ENCODE measurements at regions not wholly inside any gene's neighbourhood (a gene's known extent, or its start where the extent isn't known, plus 50 kb on each side); places are given as distances from the start of the nearest gene placed in this dataset.
A peak's percentile ranks its signal among the peaks of the same experiment; 100 is the strongest.

GRCh38 chr9:134242706-134243105 is 78.3 kb upstream of the RNU6ATAC start:
- Histone ChIP-seq H2BK120ac (ENCODE audit: insufficient read depth, low read length, poor library complexity) (no peak overlapping the region), H3K14ac (ENCODE audit: low read length) (no peak overlapping the region), H3K27ac (ENCODE audit: low read depth, low read length) (no peak overlapping the region), H4K12ac (ENCODE audit: low read depth, low read length) (no peak overlapping the region), H2AK5ac (ENCODE audit: low read length) (no peak overlapping the region), H3K79me2 (ENCODE audit: control insufficient read depth, insufficient read depth, low read length, poor library complexity) (no peaks in the 10 kb centered on the region), H3K18ac (ENCODE audit: low read length) (no peak overlapping the region), H3K23ac (ENCODE audit: low read length) (no peak overlapping the region), H3K27me3 (ENCODE audit: insufficient read depth, low read length) (peaks cover 3% of the 10 kb centered on the region), H3K4me1 (ENCODE audit: control insufficient read depth in 1 of 2, insufficient read depth in 2 of 2, low read length in 2 of 2) (no peaks in the 10 kb centered on the region), H3K4me2 (ENCODE audit: low read length) (no peak overlapping the region), H3K4me3 (ENCODE audit: low read depth, low read length) (no peak overlapping the region), H3K36me3 (ENCODE audit: control insufficient read depth in 1 of 2, insufficient read depth in 2 of 2, low read length in 2 of 2) (no peaks in the 10 kb centered on the region), H3K4ac (ENCODE audit: low read depth, low read length) (no peak overlapping the region), H3K9ac (ENCODE audit: low read length) (no peak overlapping the region), H3K79me1 (ENCODE audit: low read length) (no peaks in the 10 kb centered on the region), H3K9me3 (ENCODE audit: insufficient read depth, low read depth, low read length) (no peaks in the 10 kb centered on the region), H2AFZ (ENCODE audit: insufficient read depth, low read length, poor library complexity) (no peak overlapping the region), H2BK12ac (ENCODE audit: low read length) (no peak overlapping the region), H2BK5ac (ENCODE audit: low read depth, low read length, poor library complexity) (no peak overlapping the region), H4K91ac (ENCODE audit: low read depth, low read length) (no peak overlapping the region), H4K8ac (ENCODE audit: low read depth, low read length) (no peak overlapping the region)
- WGBS (ENCODE audit: extremely low coverage, insufficient coverage, insufficient read length): no CpG with 5 or more reads among the region's 19 CpGs
- no peak for DNase-seq

DNA sequence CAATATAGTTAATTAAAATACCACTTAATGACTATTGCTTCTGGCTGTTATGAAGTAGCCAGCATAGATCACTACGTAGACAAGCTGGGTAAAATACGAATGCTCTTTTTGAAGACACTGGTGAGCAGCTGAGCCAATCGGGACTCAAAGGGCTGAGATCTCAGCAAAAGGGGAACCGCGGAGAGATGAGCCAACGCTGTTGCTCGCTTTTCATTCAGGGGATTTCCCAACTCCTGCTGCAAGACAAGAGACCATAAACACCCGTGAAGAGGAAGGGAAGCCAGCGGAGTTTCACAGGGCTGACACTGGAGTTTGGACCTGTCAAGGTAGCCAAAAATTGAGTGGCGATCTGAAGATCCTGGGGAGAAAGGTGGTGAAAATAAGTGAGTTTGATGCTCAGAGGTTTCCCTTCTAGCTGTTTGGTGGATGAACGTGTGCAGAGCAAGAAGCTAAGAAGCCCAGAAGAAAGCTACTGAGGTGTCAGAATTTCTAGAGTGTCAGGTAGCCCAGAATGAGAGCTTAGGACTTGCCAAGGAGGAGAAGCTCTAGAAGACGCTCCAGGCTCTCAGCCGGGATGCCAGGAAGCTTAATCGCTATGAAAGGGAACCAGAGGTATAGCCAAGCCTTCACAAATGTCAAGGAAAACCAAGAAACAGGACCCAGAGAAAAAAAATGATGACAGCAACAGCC is 79.6 kb upstream of the RNU6ATAC start:
- no peaks in the 10 kb centered on the region for H3K79me1 ChIP-seq (ENCODE audit: low read length)
- no peaks in the 10 kb centered on the region for H3K4me1 ChIP-seq (ENCODE audit: control insufficient read depth in 1 of 2, insufficient read depth in 2 of 2, low read length in 2 of 2)
- no peak overlapping the region for H3K23ac ChIP-seq (ENCODE audit: low read length)
- no peak overlapping the region for H4K91ac ChIP-seq (ENCODE audit: low read depth, low read length)
- WGBS (ENCODE audit: extremely low coverage, insufficient coverage, insufficient read length): no CpG with 5 or more reads among the region's 14 CpGs
- H2AFZ ChIP-seq (ENCODE audit: insufficient read depth, low read length, poor library complexity): no peak overlapping the region
- peaks cover 9% of the 10 kb centered on the region for H3K9me3 ChIP-seq (ENCODE audit: insufficient read depth, low read depth, low read length)
- no peaks in the 10 kb centered on the region for H3K79me2 ChIP-seq (ENCODE audit: control insufficient read depth, insufficient read depth, low read length, poor library complexity)
- no peak overlapping the region for H3K9ac ChIP-seq (ENCODE audit: low read length)
- no peak overlapping the region for H2BK120ac ChIP-seq (ENCODE audit: insufficient read depth, low read length, poor library complexity)
- H2BK12ac ChIP-seq (ENCODE audit: low read length): no peak overlapping the region
- H3K27ac ChIP-seq (ENCODE audit: low read depth, low read length): no peak overlapping the region
- H4K12ac ChIP-seq (ENCODE audit: low read depth, low read length): no peak overlapping the region
- no peak overlapping the region for H2AK5ac ChIP-seq (ENCODE audit: low read length)
- H3K14ac ChIP-seq (ENCODE audit: low read length): no peak overlapping the region
- DNase-seq: peak; percentile 25 to 41
- H3K18ac ChIP-seq (ENCODE audit: low read length): no peak overlapping the region
- H3K4me3 ChIP-seq (ENCODE audit: low read depth, low read length): no peak overlapping the region
- H3K4me2 ChIP-seq (ENCODE audit: low read length): no peak overlapping the region
- no peak overlapping the region for H3K4ac ChIP-seq (ENCODE audit: low read depth, low read length)
- H3K36me3 ChIP-seq (ENCODE audit: control insufficient read depth in 1 of 2, insufficient read depth in 2 of 2, low read length in 2 of 2): no peaks in the 10 kb centered on the region
- no peak overlapping the region for H2BK5ac ChIP-seq (ENCODE audit: low read depth, low read length, poor library complexity)
- H3K27me3 ChIP-seq (ENCODE audit: insufficient read depth, low read length): peaks cover 3% of the 10 kb centered on the region
- H4K8ac ChIP-seq (ENCODE audit: low read depth, low read length): no peak overlapping the region

DNA sequence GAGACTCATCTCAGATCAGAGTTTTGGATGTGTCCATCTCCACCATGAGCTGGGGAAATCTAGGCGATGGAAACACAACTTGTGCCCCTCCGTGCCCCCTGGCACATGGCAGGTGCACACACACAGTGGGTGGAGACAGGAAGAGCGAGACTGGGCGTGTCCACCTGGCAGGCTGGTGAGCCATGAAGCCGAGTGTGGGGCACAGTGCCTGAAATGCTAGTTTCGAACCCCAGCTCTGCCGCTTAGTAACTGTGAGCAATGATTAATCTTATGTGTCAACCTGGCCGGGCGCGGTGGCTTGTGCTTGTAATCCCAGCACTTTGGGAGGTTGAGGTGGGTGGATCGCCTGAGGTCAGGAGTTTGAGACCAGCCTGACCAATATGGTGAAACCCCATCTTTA is 80.8 kb upstream of the RNU6ATAC start:
- Histone ChIP-seq H2AFZ (ENCODE audit: insufficient read depth, low read length, poor library complexity) (no peak overlapping the region), H4K8ac (ENCODE audit: low read depth, low read length) (no peak overlapping the region), H4K12ac (ENCODE audit: low read depth, low read length) (no peak overlapping the region), H3K4me2 (ENCODE audit: low read length) (no peak overlapping the region), H3K79me1 (ENCODE audit: low read length) (no peaks in the 10 kb centered on the region), H2BK5ac (ENCODE audit: low read depth, low read length, poor library complexity) (no peak overlapping the region), H2AK5ac (ENCODE audit: low read length) (no peak overlapping the region), H4K91ac (ENCODE audit: low read depth, low read length) (no peak overlapping the region), H3K27me3 (ENCODE audit: insufficient read depth, low read length) (peaks cover 3% of the 10 kb centered on the region), H3K27ac (ENCODE audit: low read depth, low read length) (no peak overlapping the region), H3K79me2 (ENCODE audit: control insufficient read depth, insufficient read depth, low read length, poor library complexity) (no peaks in the 10 kb centered on the region), H2BK12ac (ENCODE audit: low read length) (no peak overlapping the region), H3K36me3 (ENCODE audit: control insufficient read depth in 1 of 2, insufficient read depth in 2 of 2, low read length in 2 of 2) (no peaks in the 10 kb centered on the region), H3K4ac (ENCODE audit: low read depth, low read length) (no peak overlapping the region), H3K9ac (ENCODE audit: low read length) (no peak overlapping the region), H3K4me1 (ENCODE audit: control insufficient read depth in 1 of 2, insufficient read depth in 2 of 2, low read length in 2 of 2) (no peaks in the 10 kb centered on the region), H3K4me3 (ENCODE audit: low read depth, low read length) (no peak overlapping the region), H3K14ac (ENCODE audit: low read length) (no peak overlapping the region), H3K18ac (ENCODE audit: low read length) (no peak overlapping the region), H3K23ac (ENCODE audit: low read length) (no peak overlapping the region), H3K9me3 (ENCODE audit: insufficient read depth, low read depth, low read length) (peaks cover 12% of the 10 kb centered on the region), H2BK120ac (ENCODE audit: insufficient read depth, low read length, poor library complexity) (no peak overlapping the region)
- no peak for DNase-seq
- no CpG with 5 or more reads among the region's 11 CpGs for WGBS (ENCODE audit: extremely low coverage, insufficient coverage, insufficient read length)

DNA sequence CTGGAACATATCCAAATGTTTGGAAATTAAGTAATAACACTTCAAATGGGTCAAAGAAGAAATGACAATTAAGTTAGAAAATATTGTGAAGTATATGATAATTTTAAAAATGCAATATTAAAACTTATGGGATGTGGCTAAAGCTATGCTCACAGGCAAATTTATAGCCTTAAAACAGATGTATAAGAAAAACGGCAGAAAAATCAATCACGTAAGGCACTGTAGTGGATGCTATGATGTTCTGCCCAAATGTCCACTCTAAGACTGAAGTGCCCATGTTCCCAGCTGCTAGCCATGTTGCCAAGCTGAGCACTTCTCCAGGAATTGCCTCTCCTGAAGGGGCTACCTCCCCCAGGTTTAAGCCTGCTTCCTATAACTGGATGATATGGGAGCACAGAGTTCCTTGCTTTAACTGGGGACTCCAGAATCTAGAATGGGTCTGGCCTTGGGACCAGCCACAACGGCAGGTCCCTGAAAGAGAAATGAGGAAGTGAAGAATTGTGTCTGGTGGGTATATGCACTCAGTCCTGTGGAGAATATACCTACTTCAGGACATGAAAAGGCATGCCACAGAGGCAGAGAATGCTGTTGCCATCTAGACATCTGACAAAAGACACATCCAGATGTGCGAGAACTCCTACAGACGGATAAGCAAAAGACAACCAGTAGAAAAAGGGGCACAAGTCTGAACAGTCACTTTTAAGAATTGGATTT is 78.2 kb upstream of the RXRA start:
- no peak for DNase-seq
- no CpG with 5 or more reads among the region's 5 CpGs for WGBS (ENCODE audit: extremely low coverage, insufficient coverage, insufficient read length)

More for the DNA sequence above, 78.2 kb upstream of the RXRA start:
- no peaks in the 10 kb centered on the region for H3K4me1 ChIP-seq (ENCODE audit: control insufficient read depth in 1 of 2, insufficient read depth in 2 of 2, low read length in 2 of 2)
- H4K8ac ChIP-seq (ENCODE audit: low read depth, low read length): no peak overlapping the region
- no peak overlapping the region for H2BK5ac ChIP-seq (ENCODE audit: low read depth, low read length, poor library complexity)
- no peak overlapping the region for H2BK12ac ChIP-seq (ENCODE audit: low read length)
- H3K27ac ChIP-seq (ENCODE audit: low read depth, low read length): no peak overlapping the region
- no peak overlapping the region for H3K9ac ChIP-seq (ENCODE audit: low read length)
- peaks cover 3% of the 10 kb centered on the region for H3K27me3 ChIP-seq (ENCODE audit: insufficient read depth, low read length)
- no peaks in the 10 kb centered on the region for H3K36me3 ChIP-seq (ENCODE audit: control insufficient read depth in 1 of 2, insufficient read depth in 2 of 2, low read length in 2 of 2)
- H2AFZ ChIP-seq (ENCODE audit: insufficient read depth, low read length, poor library complexity): no peak overlapping the region
- H3K79me1 ChIP-seq (ENCODE audit: low read length): no peaks in the 10 kb centered on the region
- H3K79me2 ChIP-seq (ENCODE audit: control insufficient read depth, insufficient read depth, low read length, poor library complexity): no peaks in the 10 kb centered on the region
- H2BK120ac ChIP-seq (ENCODE audit: insufficient read depth, low read length, poor library complexity): no peak overlapping the region
- H4K91ac ChIP-seq (ENCODE audit: low read depth, low read length): no peak overlapping the region
- no peak overlapping the region for H3K4ac ChIP-seq (ENCODE audit: low read depth, low read length)
- no peak overlapping the region for H3K4me2 ChIP-seq (ENCODE audit: low read length)
- H3K23ac ChIP-seq (ENCODE audit: low read length): no peak overlapping the region
- H3K18ac ChIP-seq (ENCODE audit: low read length): no peak overlapping the region
- H3K4me3 ChIP-seq (ENCODE audit: low read depth, low read length): no peak overlapping the region
- H3K9me3 ChIP-seq (ENCODE audit: insufficient read depth, low read depth, low read length): peaks cover 12% of the 10 kb centered on the region
- H4K12ac ChIP-seq (ENCODE audit: low read depth, low read length): no peak overlapping the region
- H3K14ac ChIP-seq (ENCODE audit: low read length): no peak overlapping the region
- H2AK5ac ChIP-seq (ENCODE audit: low read length): no peak overlapping the region

Data from trophoblast cell (in vitro differentiated cells and primary cell).